ENCODE measurements at regions not wholly inside any gene's neighbourhood (a gene's known extent, or its start where the extent isn't known, plus 50 kb on each side); places are given as distances from the start of the nearest gene placed in this dataset.

DNA sequence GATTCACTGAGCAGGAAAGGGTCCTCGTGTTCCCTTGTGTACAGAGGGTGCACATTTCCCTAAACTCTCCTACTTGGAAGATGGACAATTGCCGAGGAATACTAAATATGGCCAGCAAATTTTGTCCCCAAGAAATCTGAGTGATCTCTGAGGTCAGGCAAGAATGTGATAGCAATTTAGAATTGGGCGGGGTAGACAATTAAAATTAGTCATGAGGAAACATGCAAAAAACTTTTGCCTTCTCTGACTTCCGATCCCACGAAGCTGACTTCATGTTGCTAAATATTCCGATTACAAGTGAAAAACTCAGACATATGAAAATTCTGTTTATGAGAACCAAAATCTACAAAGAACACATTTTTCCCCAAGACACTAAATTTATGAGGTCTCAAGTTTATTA, 453.9 kb upstream of the ZFP42 start:
- H3K36me3 ChIP-seq (ENCODE audit: control insufficient read depth, insufficient read depth, low read length), result no peaks in the 10 kb centered on the region
- H3K27me3 ChIP-seq (ENCODE audit: control insufficient read depth, insufficient read depth, low read length), result no peaks in the 10 kb centered on the region
- H3K4me3 ChIP-seq (ENCODE audit: low read length), result no peak overlapping the region
- no peak overlapping the region for H3K27ac ChIP-seq (ENCODE audit: low read length)
- 91% methylated on average over 4 of the region's 6 CpGs for WGBS (ENCODE audit: insufficient coverage, low lambda C conversion rate)
- DNase-seq, result no peak
- H3K4me1 ChIP-seq (ENCODE audit: control insufficient read depth, insufficient read depth, low read length), result no peaks in the 10 kb centered on the region
- no peaks in the 10 kb centered on the region for H3K9me3 ChIP-seq (ENCODE audit: control insufficient read depth, low read depth, low read length)

DNA sequence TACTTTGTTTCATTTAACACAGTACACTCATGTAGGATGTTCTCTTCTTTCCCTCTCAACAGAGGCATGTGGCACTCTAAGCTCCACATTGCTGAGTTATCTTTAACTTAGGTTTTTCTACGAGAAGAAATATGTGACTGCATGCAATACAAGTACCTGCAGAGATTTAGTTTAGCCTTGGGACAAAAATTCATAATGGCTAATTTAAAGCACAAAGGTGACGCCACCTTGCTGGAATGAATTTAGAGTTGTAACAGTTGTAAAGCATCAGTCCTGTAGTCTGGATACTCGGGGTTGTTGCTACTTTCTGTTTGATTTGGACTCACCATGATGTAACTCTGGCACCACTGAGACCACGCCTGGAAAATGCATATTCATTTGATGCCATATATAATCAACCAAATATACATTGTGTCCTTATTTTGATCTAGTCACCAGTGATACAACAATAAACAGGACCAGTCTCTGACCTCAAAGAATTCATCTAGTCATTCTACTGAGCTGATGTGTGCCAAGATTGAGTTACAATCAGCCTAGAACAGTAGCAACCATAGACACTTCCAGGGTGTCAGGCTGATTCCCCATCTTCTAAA, 451.0 kb upstream of the ZFP42 start:
- no peak for DNase-seq
- no peak overlapping the region for H3K27ac ChIP-seq (ENCODE audit: low read length)
- H3K36me3 ChIP-seq (ENCODE audit: control insufficient read depth, insufficient read depth, low read length), result no peaks in the 10 kb centered on the region
- no peaks in the 10 kb centered on the region for H3K4me1 ChIP-seq (ENCODE audit: control insufficient read depth, insufficient read depth, low read length)
- 80% methylated on average over 1 of the region's 4 CpGs for WGBS (ENCODE audit: insufficient coverage, low lambda C conversion rate)
- no peak overlapping the region for H3K4me3 ChIP-seq (ENCODE audit: low read length)
- no peaks in the 10 kb centered on the region for H3K9me3 ChIP-seq (ENCODE audit: control insufficient read depth, low read depth, low read length)
- H3K27me3 ChIP-seq (ENCODE audit: control insufficient read depth, insufficient read depth, low read length), result no peaks in the 10 kb centered on the region

DNA sequence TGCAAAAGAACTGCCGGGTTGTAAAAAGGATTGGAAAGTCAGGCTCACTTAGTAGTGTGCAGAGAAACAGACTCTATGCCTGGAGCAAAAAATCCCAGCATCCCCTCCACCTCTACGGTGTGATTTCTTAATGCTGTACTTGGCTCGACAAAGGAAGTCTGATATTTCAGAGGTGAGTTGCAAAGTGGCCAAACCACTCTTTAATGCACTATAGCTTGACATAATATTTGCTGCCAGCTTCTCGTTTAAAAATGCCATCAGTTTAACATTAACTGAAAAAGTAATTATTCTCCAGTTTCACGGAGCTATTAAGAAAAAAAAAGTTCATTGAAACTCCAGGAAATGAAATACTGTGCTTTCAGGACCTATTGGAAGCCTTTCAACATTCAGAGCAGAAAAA, 448.3 kb upstream of the ZFP42 start:
- Histone ChIP-seq H3K27me3 (ENCODE audit: control insufficient read depth, insufficient read depth, low read length) (no peaks in the 10 kb centered on the region), H3K9me3 (ENCODE audit: control insufficient read depth, low read depth, low read length) (no peaks in the 10 kb centered on the region), H3K27ac (ENCODE audit: low read length) (no peak overlapping the region), H3K4me3 (ENCODE audit: low read length) (no peak overlapping the region), H3K36me3 (ENCODE audit: control insufficient read depth, insufficient read depth, low read length) (no peaks in the 10 kb centered on the region), H3K4me1 (ENCODE audit: control insufficient read depth, insufficient read depth, low read length) (no peaks in the 10 kb centered on the region)
- no peak for DNase-seq
- 39% methylated on average over 2 of the region's 5 CpGs for WGBS (ENCODE audit: insufficient coverage, low lambda C conversion rate)

DNA sequence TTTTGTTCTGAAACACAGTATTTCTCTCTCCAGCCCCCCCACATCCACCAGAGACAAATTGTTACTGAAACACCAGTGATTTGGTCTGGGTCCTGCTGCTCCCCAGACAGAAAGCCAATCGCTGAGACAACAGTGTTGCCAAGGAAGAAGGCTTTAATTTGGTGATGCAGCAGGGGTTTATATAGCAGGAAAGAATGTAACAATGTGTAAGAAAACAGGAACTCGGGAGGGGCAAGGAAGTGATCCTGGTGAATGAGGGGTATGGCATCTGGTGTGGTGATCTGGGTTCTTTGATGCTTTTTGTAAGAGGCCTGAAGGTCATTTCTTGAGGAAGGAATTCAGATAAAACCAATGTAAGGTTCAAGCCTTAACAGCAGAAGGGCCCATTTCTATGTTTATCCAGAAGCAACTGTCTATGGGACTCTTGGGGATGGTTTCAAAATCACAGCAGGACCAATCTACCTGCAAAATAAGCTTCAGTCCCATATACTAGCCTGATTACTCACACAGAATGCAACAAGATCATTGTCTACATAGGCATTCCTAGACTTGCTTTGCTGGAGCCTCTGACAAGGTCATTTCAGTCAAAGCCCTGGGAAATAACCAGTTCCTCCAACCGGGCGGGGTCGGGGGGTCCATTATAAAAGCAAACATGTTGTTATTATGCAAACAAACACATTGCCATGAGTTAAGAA, 445.2 kb upstream of the ZFP42 start:
- Histone ChIP-seq H3K4me3 (ENCODE audit: low read length) (no peak overlapping the region), H3K27ac (ENCODE audit: low read length) (no peak overlapping the region), H3K9me3 (ENCODE audit: control insufficient read depth, low read depth, low read length) (no peaks in the 10 kb centered on the region), H3K4me1 (ENCODE audit: control insufficient read depth, insufficient read depth, low read length) (no peaks in the 10 kb centered on the region), H3K27me3 (ENCODE audit: control insufficient read depth, insufficient read depth, low read length) (no peaks in the 10 kb centered on the region), H3K36me3 (ENCODE audit: control insufficient read depth, insufficient read depth, low read length) (no peaks in the 10 kb centered on the region)
- DNase-seq, result no peak
- 50% methylated on average over 1 of the region's 5 CpGs for WGBS (ENCODE audit: insufficient coverage, low lambda C conversion rate)

DNA sequence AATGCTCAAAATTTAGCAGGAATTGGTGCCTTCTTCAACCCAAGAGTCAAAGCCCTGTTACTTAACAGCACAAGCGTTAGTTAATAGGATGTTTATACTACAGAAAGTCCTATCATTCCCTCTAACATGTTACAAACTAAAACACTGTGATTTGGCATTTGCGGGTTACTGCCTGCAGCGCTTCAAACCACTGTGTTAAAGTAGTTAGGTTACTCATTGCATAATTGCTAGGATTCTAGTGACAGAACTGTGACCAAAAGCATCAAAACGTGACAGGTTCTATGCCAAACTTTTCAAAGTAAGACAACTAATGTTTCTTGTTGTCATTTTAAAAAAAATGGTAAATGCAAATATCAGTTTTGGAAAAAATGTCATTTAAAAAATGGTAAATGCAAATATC, 442.8 kb upstream of the ZFP42 start:
- H3K36me3 ChIP-seq (ENCODE audit: control insufficient read depth, insufficient read depth, low read length), result no peaks in the 10 kb centered on the region
- no peak overlapping the region for H3K4me3 ChIP-seq (ENCODE audit: low read length)
- no peaks in the 10 kb centered on the region for H3K9me3 ChIP-seq (ENCODE audit: control insufficient read depth, low read depth, low read length)
- no peak overlapping the region for H3K27ac ChIP-seq (ENCODE audit: low read length)
- 71% methylated on average over 3 of the region's 4 CpGs for WGBS (ENCODE audit: insufficient coverage, low lambda C conversion rate)
- DNase-seq, result no peak
- no peaks in the 10 kb centered on the region for H3K27me3 ChIP-seq (ENCODE audit: control insufficient read depth, insufficient read depth, low read length)
- no peaks in the 10 kb centered on the region for H3K4me1 ChIP-seq (ENCODE audit: control insufficient read depth, insufficient read depth, low read length)

DNA sequence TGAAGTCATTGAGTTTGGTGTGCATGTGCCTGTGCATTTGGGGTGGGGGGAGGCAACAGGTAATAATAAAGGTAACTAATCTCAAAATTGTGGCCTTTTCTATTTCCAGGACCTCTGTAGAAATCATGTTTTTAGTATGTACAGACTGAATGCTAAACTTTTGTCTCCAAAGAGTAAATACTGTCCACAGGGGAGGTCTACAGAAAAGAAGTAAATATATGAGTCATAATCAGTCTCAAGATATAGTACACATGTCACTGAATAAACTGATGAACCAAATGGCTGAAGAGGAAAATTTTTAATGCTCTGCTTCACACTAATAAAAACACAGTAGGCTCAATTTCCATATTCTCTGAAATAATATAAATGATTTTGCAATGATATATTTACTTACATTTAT, 440.4 kb upstream of the ZFP42 start:
- Histone ChIP-seq H3K27ac (ENCODE audit: low read length) (no peak overlapping the region), H3K36me3 (ENCODE audit: control insufficient read depth, insufficient read depth, low read length) (no peaks in the 10 kb centered on the region), H3K4me3 (ENCODE audit: low read length) (no peak overlapping the region), H3K9me3 (ENCODE audit: control insufficient read depth, low read depth, low read length) (no peaks in the 10 kb centered on the region), H3K4me1 (ENCODE audit: control insufficient read depth, insufficient read depth, low read length) (peaks cover 2% of the 10 kb centered on the region), H3K27me3 (ENCODE audit: control insufficient read depth, insufficient read depth, low read length) (no peaks in the 10 kb centered on the region)
- no peak for DNase-seq

DNA sequence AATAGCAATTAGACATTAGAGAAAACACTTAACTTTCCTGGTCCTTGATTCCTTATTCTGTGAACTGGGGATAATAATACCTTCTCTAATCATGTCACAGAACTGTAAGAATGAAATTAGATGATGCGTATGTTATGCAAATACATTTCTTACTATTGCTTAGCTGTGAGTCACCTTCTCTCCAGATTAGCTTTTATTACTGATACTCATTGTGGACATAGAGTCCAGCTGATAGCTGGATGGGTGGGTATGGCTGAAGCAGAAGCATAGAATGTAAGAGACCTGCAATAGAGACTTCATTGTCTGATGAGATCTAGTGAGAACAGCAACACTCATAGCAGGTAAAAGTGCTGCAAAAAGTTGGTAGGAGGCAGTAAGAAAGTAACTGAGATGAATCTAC, 437.2 kb upstream of the ZFP42 start:
- Histone ChIP-seq H3K4me3 (ENCODE audit: low read length) (no peak overlapping the region), H3K27me3 (ENCODE audit: control insufficient read depth, insufficient read depth, low read length) (no peaks in the 10 kb centered on the region), H3K36me3 (ENCODE audit: control insufficient read depth, insufficient read depth, low read length) (no peaks in the 10 kb centered on the region), H3K27ac (ENCODE audit: low read length) (no peak overlapping the region), H3K9me3 (ENCODE audit: control insufficient read depth, low read depth, low read length) (no peaks in the 10 kb centered on the region), H3K4me1 (ENCODE audit: control insufficient read depth, insufficient read depth, low read length) (peaks cover 2% of the 10 kb centered on the region)
- DNase-seq, result peak; percentile 25 to 29
- WGBS (ENCODE audit: insufficient coverage, low lambda C conversion rate), result no CpG with 5 or more reads among the region's 1 CpG

DNA sequence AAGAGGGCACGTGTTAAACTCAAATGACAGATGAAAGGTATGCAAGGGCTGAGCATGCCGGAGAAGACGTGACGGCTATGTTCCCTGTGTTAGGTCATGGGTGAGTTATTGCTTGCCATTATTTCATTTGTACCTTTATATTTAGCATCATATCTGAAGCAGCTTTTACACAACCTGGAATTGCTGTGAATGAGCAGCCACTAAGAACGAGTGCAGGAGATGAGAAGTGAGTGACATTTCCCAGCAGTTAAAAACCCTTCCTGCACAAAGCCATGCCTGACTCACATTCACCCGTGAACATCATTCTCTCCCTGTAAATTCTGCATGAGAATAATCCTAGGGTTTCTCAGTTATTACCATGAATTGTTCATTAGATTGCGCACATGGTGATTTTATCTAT, 433.2 kb upstream of the ZFP42 start:
- H3K27me3 ChIP-seq (ENCODE audit: control insufficient read depth, insufficient read depth, low read length), result no peaks in the 10 kb centered on the region
- no peaks in the 10 kb centered on the region for H3K36me3 ChIP-seq (ENCODE audit: control insufficient read depth, insufficient read depth, low read length)
- no peaks in the 10 kb centered on the region for H3K9me3 ChIP-seq (ENCODE audit: control insufficient read depth, low read depth, low read length)
- H3K27ac ChIP-seq (ENCODE audit: low read length), result no peak overlapping the region
- DNase-seq, result no peak
- no peak overlapping the region for H3K4me3 ChIP-seq (ENCODE audit: low read length)
- 100% methylated on average over 1 of the region's 7 CpGs for WGBS (ENCODE audit: insufficient coverage, low lambda C conversion rate)
- peaks cover 2% of the 10 kb centered on the region for H3K4me1 ChIP-seq (ENCODE audit: control insufficient read depth, insufficient read depth, low read length)

DNA sequence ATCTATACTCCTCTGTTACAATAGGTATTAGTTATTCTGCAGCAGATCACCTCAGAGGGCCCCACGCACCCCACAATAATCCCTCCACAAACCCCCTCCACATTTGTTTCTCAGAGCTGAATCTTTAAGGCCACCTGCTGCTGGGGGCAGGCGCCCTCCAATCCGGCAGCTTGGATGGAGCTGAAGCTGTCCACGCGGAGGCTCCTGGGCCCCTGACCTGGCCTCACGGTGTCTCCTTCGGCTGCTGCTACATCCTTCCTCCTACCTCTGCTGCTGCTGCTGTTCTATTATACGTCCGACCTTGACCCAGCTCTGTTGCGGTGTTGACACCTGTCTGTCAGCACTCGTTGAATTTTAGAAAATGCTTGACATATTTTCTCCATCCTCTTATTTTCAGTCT, 430.2 kb upstream of the ZFP42 start:
- Histone ChIP-seq H3K36me3 (ENCODE audit: control insufficient read depth, insufficient read depth, low read length) (no peaks in the 10 kb centered on the region), H3K4me3 (ENCODE audit: low read length) (no peak overlapping the region), H3K27me3 (ENCODE audit: control insufficient read depth, insufficient read depth, low read length) (no peaks in the 10 kb centered on the region), H3K27ac (ENCODE audit: low read length) (no peak overlapping the region), H3K9me3 (ENCODE audit: control insufficient read depth, low read depth, low read length) (no peaks in the 10 kb centered on the region), H3K4me1 (ENCODE audit: control insufficient read depth, insufficient read depth, low read length) (no peaks in the 10 kb centered on the region)
- 90% methylated on average over 4 of the region's 11 CpGs for WGBS (ENCODE audit: insufficient coverage, low lambda C conversion rate)
- no peak for DNase-seq

DNA sequence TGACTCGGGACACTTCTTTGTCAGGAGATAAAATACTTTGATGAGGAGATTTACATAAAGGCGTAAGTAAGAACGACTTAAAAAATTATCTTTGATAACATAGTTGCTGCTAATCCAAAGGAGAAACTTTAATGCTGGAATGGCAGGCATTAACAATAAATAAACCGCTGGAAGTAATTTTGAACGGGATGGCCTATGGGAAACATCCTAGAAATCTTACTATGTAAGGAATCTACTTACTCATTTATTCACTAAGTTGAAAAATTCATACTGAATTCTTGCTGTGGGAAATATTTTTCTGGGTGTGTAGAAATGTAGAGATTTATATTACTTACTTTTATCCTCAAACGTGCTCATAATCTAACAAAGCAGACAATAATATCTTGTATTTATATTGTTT, 425.7 kb upstream of the ZFP42 start:
- Histone ChIP-seq H3K27ac (ENCODE audit: low read length) (no peak overlapping the region), H3K4me3 (ENCODE audit: low read length) (no peak overlapping the region), H3K9me3 (ENCODE audit: control insufficient read depth, low read depth, low read length) (no peaks in the 10 kb centered on the region), H3K4me1 (ENCODE audit: control insufficient read depth, insufficient read depth, low read length) (no peaks in the 10 kb centered on the region), H3K36me3 (ENCODE audit: control insufficient read depth, insufficient read depth, low read length) (no peaks in the 10 kb centered on the region), H3K27me3 (ENCODE audit: control insufficient read depth, insufficient read depth, low read length) (no peaks in the 10 kb centered on the region)
- WGBS (ENCODE audit: insufficient coverage, low lambda C conversion rate), result 100% methylated on average over 3 of the region's 6 CpGs
- DNase-seq, result no peak

DNA sequence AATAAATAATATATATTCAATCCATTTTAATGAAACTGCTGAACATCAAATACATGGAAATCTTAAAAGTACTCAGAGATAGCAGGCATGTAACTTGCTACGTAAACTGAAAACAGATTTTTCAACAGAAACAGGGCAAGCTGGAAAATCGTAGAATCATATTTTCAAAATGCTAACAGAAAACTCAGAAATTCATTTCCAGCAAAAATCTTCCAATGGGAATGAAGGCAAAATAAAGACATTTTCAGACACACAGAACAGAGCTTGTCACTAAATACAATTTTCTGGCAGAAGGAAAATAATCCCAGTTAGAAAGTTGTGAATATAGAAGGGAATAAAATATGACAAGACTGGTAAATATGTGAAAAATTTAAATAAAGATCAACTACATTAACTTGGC, 419.9 kb upstream of the ZFP42 start:
- DNase-seq, result no peak
- Histone ChIP-seq H3K9me3 (ENCODE audit: control insufficient read depth, low read depth, low read length) (no peaks in the 10 kb centered on the region), H3K4me1 (ENCODE audit: control insufficient read depth, insufficient read depth, low read length) (no peaks in the 10 kb centered on the region), H3K36me3 (ENCODE audit: control insufficient read depth, insufficient read depth, low read length) (no peaks in the 10 kb centered on the region), H3K27ac (ENCODE audit: low read length) (no peak overlapping the region), H3K4me3 (ENCODE audit: low read length) (no peak overlapping the region), H3K27me3 (ENCODE audit: control insufficient read depth, insufficient read depth, low read length) (no peaks in the 10 kb centered on the region)
- WGBS (ENCODE audit: insufficient coverage, low lambda C conversion rate), result 95% methylated on average over 2 of the region's 2 CpGs
